Lung (tissue), 11 donors: ENCODE measurements at regions not wholly inside any gene's neighbourhood (a gene's known extent, or its start where the extent isn't known, plus 50 kb on each side); places are given as distances from the start of the nearest gene placed in this dataset.
"Not testable (repeated sequence)": the region's sequence is repeated elsewhere in the genome, so short reads cannot be mapped to it uniquely, and the experiment has no call there.

Source experiments
- ATAC-seq: fragments of 200-7000 bp; cut with Tn5 transposase; one replicate; pipeline ENCODE4 v1.9.1; 2020; ENCODE audit warnings: moderate number of reproducible peaks; ENCODE audit not compliant: insufficient read depth, low FRiP score
- DNase-seq, 3 donors: peaks; one replicate each; pipeline ENCODE4 v3.0.0-alpha.2; 2013 to 2017
- H3K27ac ChIP-seq, 2 donors: one replicate each; pipeline ENCODE4 v1.5.1; 2013; ENCODE audit warnings: mild to moderate bottlenecking in 2 of 2, moderate library complexity in 2 of 2, control low read depth in 1 of 2, inconsistent platforms in 1 of 2, low read depth in 1 of 2, low read length in 1 of 2
- H3K27me3 ChIP-seq, 3 donors: one replicate each; pipeline ENCODE4 v1.5.1; 2013; ENCODE audit warnings: low read length in 2 of 3; ENCODE audit not compliant: control insufficient read depth in 3 of 3, insufficient read depth in 3 of 3
- H3K36me3 ChIP-seq, 4 donors: one replicate each; pipeline ENCODE4 v1.5.1; 2013; ENCODE audit warnings: low read length in 4 of 4, mild to moderate bottlenecking in 1 of 4, moderate library complexity in 1 of 4; ENCODE audit not compliant: control insufficient read depth in 4 of 4, insufficient read depth in 4 of 4
- H3K4me1 ChIP-seq, 5 donors: one replicate each; pipeline ENCODE4 v1.5.1; 2013; ENCODE audit warnings: low read length in 5 of 5, mild to moderate bottlenecking in 2 of 5, moderate library complexity in 1 of 5; ENCODE audit not compliant: control insufficient read depth in 5 of 5, insufficient read depth in 5 of 5
- H3K4me3 ChIP-seq: one replicate; pipeline ENCODE4 v1.5.1; 2013; ENCODE audit warnings: mild to moderate bottlenecking, control low read depth, moderate library complexity
- H3K9ac ChIP-seq, 2 donors: one replicate each; pipeline ENCODE4 v1.5.1; 2013; ENCODE audit warnings: low read length in 2 of 2, control low read depth in 1 of 2; ENCODE audit not compliant: insufficient read depth in 1 of 2
- H3K9me3 ChIP-seq, 4 donors: one replicate each; pipeline ENCODE4 v1.5.1; 2013; ENCODE audit warnings: low read length in 3 of 4, mild to moderate bottlenecking in 1 of 4, moderate library complexity in 1 of 4; ENCODE audit not compliant: control insufficient read depth in 4 of 4, insufficient read depth in 3 of 4
- CTCF ChIP-seq: IDR thresholded peaks from 2 replicates; pipeline ENCODE4 v1.5.1; 2012; ENCODE audit warnings: mild to moderate bottlenecking; ENCODE audit errors: control extremely low read depth, extremely low read depth
- WGBS, 2 donors: extraction: QIAGEN DNeasy Blood & Tissue Kit; methylation state at CpG; one replicate each; pipeline ENCODE4 v1.1.7; 2013; 5-methylcytosine and 5-hydroxymethylcytosine counted together
- donor health status: control.
- donor health status: control.
- donor health status: Bipolar disorder and iron deficiency.
- donor health status: healthy.
- donor health status: DM: yes; HTN: yes; CAD: no.

GRCh38 chr1:242670019-242670418 is 145.5 kb upstream of the PLD5 start:
- DNase-seq = no peak
- ATAC-seq = no peak
- Histone ChIP-seq H3K4me3 (no peak overlapping the region), H3K36me3 (no peaks in the 10 kb centered on the region), H3K9me3 (peaks cover 0 to 2% (median 0%) of the 10 kb centered on the region in 4 donors), H3K4me1 (no peaks in the 10 kb centered on the region), H3K27me3 (no peaks in the 10 kb centered on the region), H3K9ac (no peak overlapping the region), H3K27ac (no peak overlapping the region)
- no peak for TF ChIP-seq CTCF
- 32 to 33% methylated on average over 2 of the region's 2 CpGs for WGBS, 2 donors

GRCh38 chr1:242662886-242663285 is 138.4 kb upstream of the PLD5 start:
- no peak overlapping the region for H3K9ac ChIP-seq
- no peaks in the 10 kb centered on the region for H3K9me3 ChIP-seq
- H3K4me3 ChIP-seq = no peak overlapping the region
- DNase-seq (no peak), ATAC-seq (no peak)
- no peaks in the 10 kb centered on the region for H3K4me1 ChIP-seq
- H3K27ac ChIP-seq = no peak overlapping the region
- H3K36me3 ChIP-seq = no peaks in the 10 kb centered on the region
- TF ChIP-seq CTCF = no peak
- WGBS, 2 donors = 90 to 92% methylated on average over 4 of the region's 4 CpGs
- no peaks in the 10 kb centered on the region for H3K27me3 ChIP-seq

- not testable (repeated sequence) for H3K4me1 ChIP-seq, H3K27me3 ChIP-seq, DNase-seq, H3K9ac ChIP-seq, H3K27ac ChIP-seq, H3K36me3 ChIP-seq, ATAC-seq, H3K4me3 ChIP-seq, H3K9me3 ChIP-seq
Observed at GRCh38 chr1:242653772-242654171, 129.3 kb upstream of the PLD5 start.

DNA sequence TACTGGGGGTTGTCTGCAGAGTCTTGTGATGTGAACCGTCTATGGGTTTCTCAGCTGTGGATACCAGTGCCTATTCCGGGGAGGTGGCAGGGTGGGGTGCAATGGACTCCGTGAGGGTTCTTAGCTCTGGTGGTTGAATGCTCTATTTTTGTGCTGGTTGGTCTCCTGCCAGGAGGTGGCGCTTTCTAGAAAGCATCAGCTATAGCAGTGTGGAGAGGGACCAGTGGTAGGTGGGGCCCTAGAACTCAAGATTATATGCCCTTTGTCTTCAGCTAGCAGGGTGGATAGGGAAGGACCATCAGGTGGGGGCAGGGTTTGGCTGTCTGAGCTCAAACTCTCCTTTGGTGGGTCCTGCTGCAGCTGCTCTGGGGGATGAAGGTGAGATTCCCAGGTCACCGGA is 127.3 kb upstream of the PLD5 start:
- Histone ChIP-seq H3K4me3 (no peak overlapping the region), H3K4me1 (no peaks in the 10 kb centered on the region), H3K9ac (no peak overlapping the region), H3K9me3 (peaks cover 0 to 5% (median 0%) of the 10 kb centered on the region in 4 donors), H3K27me3 (no peaks in the 10 kb centered on the region), H3K27ac (no peak overlapping the region), H3K36me3 (no peaks in the 10 kb centered on the region)
- ATAC-seq (no peak), DNase-seq (no peak)
- WGBS, 2 donors = 52 to 55% methylated on average over 5 of the region's 5 CpGs
- TF ChIP-seq CTCF = no peak
